ENCODE measurements at regions not wholly inside any gene's neighbourhood (a gene's known extent, or its start where the extent isn't known, plus 50 kb on each side); places are given as distances from the start of the nearest gene placed in this dataset.
"Not testable (repeated sequence)": the region's sequence is repeated elsewhere in the genome, so short reads cannot be mapped to it uniquely, and the experiment has no call there.

DNA sequence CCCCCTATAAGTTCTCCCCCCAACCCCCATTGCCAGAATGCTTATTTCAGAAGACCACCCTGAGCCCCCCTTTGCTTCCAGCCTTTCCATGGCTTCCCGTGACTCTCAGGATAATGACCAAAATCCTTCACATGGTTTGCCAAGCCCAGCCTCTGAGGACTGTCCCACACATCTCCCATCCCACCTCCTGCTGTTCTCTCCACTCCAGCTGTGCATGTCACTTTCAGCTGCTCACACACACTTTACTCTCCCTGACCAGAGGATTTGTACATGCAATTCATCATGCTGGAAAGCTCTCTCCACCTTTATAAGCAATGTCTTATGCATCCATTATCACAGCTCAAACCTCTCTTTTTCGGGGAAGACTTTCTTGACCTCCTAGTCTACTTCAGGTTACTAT is 164.2 kb downstream of the PRL start:
- no peak for ATAC-seq
- intact Hi-C loops (cut with DNase I) = no loop called here
- 89 to 96% methylated on average over 2 of the region's 2 CpGs for WGBS, 2 donors

DNA sequence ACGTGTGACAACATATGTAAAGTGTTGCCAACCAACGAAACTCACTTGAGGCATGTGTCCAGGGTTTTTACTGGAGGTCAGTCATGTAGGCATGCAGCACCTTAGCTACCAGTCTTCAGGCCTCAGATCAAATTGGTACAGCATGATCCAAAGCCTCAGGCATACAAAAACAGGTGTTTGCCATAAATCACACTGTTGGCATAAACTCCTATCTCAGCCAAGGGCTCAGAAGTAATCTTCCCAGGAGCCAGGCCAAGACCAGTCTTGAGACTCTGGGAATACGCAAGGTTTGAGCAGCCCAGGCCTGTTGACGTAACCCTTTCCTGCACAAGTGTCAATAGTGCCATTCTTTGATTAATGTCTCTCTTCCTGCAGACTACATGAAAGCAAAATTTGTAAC is 163.5 kb downstream of the PRL start:
- H3K4me1 ChIP-seq = peaks cover 0 to 4% (median 0%) of the 10 kb centered on the region in 3 donors
- H3K9me3 ChIP-seq = peaks cover 0 to 3% (median 0%) of the 10 kb centered on the region in 4 donors
- TF ChIP-seq, protein P1, sequence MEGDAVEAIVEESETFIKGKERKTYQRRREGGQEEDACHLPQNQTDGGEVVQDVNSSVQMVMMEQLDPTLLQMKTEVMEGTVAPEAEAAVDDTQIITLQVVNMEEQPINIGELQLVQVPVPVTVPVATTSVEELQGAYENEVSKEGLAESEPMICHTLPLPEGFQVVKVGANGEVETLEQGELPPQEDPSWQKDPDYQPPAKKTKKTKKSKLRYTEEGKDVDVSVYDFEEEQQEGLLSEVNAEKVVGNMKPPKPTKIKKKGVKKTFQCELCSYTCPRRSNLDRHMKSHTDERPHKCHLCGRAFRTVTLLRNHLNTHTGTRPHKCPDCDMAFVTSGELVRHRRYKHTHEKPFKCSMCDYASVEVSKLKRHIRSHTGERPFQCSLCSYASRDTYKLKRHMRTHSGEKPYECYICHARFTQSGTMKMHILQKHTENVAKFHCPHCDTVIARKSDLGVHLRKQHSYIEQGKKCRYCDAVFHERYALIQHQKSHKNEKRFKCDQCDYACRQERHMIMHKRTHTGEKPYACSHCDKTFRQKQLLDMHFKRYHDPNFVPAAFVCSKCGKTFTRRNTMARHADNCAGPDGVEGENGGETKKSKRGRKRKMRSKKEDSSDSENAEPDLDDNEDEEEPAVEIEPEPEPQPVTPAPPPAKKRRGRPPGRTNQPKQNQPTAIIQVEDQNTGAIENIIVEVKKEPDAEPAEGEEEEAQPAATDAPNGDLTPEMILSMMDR (IDR thresholded peaks at IDR 0.05) = no peak
- intact Hi-C loops (cut with DNase I) = no loop called here
- 24 to 34% methylated on average over 4 of the region's 4 CpGs for WGBS, 2 donors
- no peak overlapping the region for H3K27ac ChIP-seq
- no peak overlapping the region for H3K4me3 ChIP-seq
- ATAC-seq = peak; percentile 91 to 98 (median 98)
- no peaks in the 10 kb centered on the region for H3K27me3 ChIP-seq
- H3K36me3 ChIP-seq = no peaks in the 10 kb centered on the region
- FAIRE-seq = no peak
- peak in 4 of 6 donors; percentile 54 to 79 (median 74) for DNase-seq

More for the DNA sequence above, 164.2 kb downstream of the PRL start:
- no peaks in the 10 kb centered on the region for H3K27me3 ChIP-seq
- TF ChIP-seq, protein P1 (IDR thresholded peaks at IDR 0.05) = no peak
- DNase-seq = no peak
- H3K36me3 ChIP-seq = no peaks in the 10 kb centered on the region
- no peak for FAIRE-seq
- no peak overlapping the region for H3K4me3 ChIP-seq
- H3K4me1 ChIP-seq = peaks cover 0 to 4% (median 0%) of the 10 kb centered on the region in 3 donors
- peaks cover 0 to 3% (median 0%) of the 10 kb centered on the region in 4 donors for H3K9me3 ChIP-seq
- H3K27ac ChIP-seq = no peak overlapping the region

DNA sequence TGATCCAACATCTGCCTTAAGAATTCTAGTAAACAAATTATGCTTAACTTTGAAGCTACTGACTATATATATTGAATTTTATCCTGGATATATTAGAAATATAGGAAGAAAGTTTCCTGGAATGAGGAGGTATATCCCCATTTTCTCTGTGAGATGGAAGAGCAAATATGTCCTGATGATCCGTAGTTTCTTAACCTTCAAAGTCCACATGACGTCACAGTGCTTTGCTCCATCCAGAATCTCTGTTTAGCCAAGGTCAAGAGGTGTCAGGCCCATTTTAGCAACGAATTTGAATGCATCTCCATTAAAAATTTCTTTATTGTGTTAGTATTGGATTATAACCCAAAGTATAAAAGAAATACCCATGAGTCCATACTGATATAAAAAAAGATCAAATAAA is 162.5 kb downstream of the PRL start:
- 85 to 90% methylated on average over 3 of the region's 3 CpGs for WGBS, 2 donors
- no peaks in the 10 kb centered on the region for H3K36me3 ChIP-seq
- TF ChIP-seq, protein P1 (IDR thresholded peaks at IDR 0.05) = no peak
- ATAC-seq (no peak), FAIRE-seq (no peak), DNase-seq (no peak)
- intact Hi-C loops (cut with DNase I) = no loop called here
- no peaks in the 10 kb centered on the region for H3K27me3 ChIP-seq
- peaks cover 0 to 3% (median 0%) of the 10 kb centered on the region in 4 donors for H3K9me3 ChIP-seq
- peaks cover 0 to 4% (median 0%) of the 10 kb centered on the region in 3 donors for H3K4me1 ChIP-seq
- H3K27ac ChIP-seq = no peak overlapping the region
- no peak overlapping the region for H3K4me3 ChIP-seq

DNA sequence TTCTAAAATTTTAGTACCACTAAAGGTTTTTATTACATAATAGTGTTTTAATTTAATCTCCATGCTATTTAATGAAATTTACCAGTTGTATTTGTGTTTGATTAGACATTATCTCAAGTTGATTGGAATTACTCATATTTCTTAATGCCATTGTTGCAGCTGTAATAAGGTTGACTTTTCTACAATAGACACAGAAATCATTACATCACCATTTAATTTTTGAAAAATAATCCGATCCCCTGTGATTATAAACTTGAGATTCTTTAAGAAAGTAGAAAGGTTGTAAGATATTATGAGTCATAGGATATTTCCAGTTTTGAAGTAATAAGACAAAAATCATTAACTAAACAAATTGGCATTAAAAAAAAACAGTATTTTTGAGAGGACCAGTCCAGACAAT is 161.4 kb downstream of the PRL start:
- Histone ChIP-seq H3K27ac (no peak overlapping the region), H3K27me3 (no peaks in the 10 kb centered on the region), H3K4me1 (peaks cover 0 to 4% (median 0%) of the 10 kb centered on the region in 3 donors), H3K9me3 (peaks cover 0 to 3% (median 0%) of the 10 kb centered on the region in 4 donors), H3K4me3 (no peak overlapping the region), H3K36me3 (no peaks in the 10 kb centered on the region)
- DNase-seq = no peak
- TF ChIP-seq, protein P1 (IDR thresholded peaks at IDR 0.05) = no peak
- ATAC-seq = no peak
- FAIRE-seq = no peak
- intact Hi-C loops (cut with DNase I) = no loop called here
- WGBS, 2 donors = 70 to 76% methylated on average over 1 of the region's 1 CpG

DNA sequence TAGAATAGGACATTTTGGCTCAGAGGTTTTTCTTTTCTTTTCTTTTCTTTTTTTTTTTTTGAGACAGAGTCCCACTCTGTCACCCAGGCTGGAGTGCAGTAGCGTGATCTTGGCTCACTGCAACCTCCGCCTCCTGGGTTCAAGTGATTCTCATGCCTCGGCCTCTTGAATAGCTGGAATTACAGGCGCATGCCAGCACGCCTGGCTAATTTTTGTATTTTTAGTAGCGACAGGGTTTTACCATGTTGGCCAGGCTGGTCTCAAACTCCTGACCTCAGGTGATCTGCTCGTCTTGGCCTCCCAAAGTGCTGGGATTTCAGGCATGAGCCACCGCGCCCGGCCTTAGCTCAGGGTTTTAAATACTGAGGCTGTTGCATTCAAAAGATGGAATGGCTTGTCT is 156.1 kb downstream of the PRL start:
- H3K27me3 ChIP-seq; H3K4me1 ChIP-seq; H3K36me3 ChIP-seq; ATAC-seq; DNase-seq; intact Hi-C loops (cut with DNase I); FAIRE-seq; H3K9me3 ChIP-seq; H3K4me3 ChIP-seq: not testable (repeated sequence)
- whole genome bisulfite sequencing, 2 donors = 93 to 94% methylated on average over 10 of the region's 10 CpGs
- H3K27ac ChIP-seq = peak overlapping the region in 1 of 4 donors; percentile 19
